PFSK-1 (cell line): ENCODE measurements at regions not wholly inside any gene's neighbourhood (a gene's known extent, or its start where the extent isn't known, plus 50 kb on each side); places are given as distances from the start of the nearest gene placed in this dataset.

Experiments used
- FOXP2 ChIP-seq: optimal IDR thresholded peaks from 2 replicates; pipeline ENCODE3; 2011; ENCODE audit warnings: borderline replicate concordance, control low read depth, inconsistent platforms; ENCODE audit not compliant: insufficient read depth; ENCODE audit errors: extremely low read length, extremely low read depth
- POLR2AphosphoS5 ChIP-seq: IDR thresholded peaks from 2 replicates; pipeline ENCODE4 v1.6.1; 2012; ENCODE audit warnings: low read depth, mild to moderate bottlenecking, control low read depth, low read length, moderate library complexity
- REST ChIP-seq, 2 experiments: IDR thresholded peaks; 2 replicates each; pipeline versions ENCODE4 v1.6.1 to v1.8.0; 2011 to 2012; ENCODE audit warnings: low read depth in 2 of 2, low read length in 2 of 2, control low read depth in 1 of 2, inconsistent platforms in 1 of 2, mild to moderate bottlenecking in 1 of 2, moderate library complexity in 1 of 2; ENCODE audit not compliant: insufficient read depth in 1 of 2
- SIN3A ChIP-seq: IDR thresholded peaks from 2 replicates; pipeline ENCODE4 v1.6.1; 2012; ENCODE audit warnings: mild to moderate bottlenecking, low read length, moderate library complexity, borderline replicate concordance; ENCODE audit not compliant: insufficient read depth
- TAF1 ChIP-seq: IDR thresholded peaks from 2 replicates; pipeline ENCODE4 v1.6.1; 2012; ENCODE audit warnings: low read length, control low read depth, borderline replicate concordance; ENCODE audit not compliant: insufficient read depth

DNA sequence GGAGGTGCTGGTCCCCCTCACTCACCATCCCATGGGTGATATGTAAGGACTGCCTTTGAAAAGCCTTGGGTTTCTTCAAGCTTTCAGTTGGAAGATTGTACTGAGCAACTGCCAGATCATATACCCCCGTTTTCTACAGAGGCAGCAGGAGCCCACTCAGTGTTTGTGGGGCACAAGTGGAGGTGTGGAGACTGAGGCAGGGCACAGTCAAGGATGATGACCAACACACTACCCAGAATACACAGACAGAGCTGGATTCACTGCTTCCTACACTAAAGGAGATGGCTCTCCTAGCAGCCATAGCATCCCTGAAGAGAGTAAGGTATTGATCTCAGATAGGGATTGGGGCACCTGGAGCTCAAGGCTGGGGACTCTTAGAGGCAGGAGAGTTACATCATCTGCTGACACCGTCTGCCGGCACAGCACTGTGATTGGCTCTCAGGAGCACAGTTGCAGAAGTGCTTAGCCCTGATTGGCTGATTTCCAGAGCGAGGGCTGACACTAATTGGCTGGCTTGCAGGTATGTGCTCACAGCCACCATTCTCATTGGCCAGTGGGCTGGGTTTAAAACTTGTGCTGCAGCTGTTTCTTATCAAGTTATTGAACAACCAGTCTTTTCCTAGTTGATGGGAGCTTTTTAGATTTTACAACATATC, 77.9 kb upstream of the PFKP start:
- TF ChIP-seq POLR2AphosphoS5, result no peak
- no peak for TF ChIP-seq FOXP2

GRCh38 chr10:2987185-2987768, 80.1 kb upstream of the PFKP start:
- no peak for TF ChIP-seq POLR2AphosphoS5
- no peak for TF ChIP-seq TAF1
- TF ChIP-seq FOXP2, result no peak
- no peak for TF ChIP-seq SIN3A
- no peak for TF ChIP-seq REST (IDR thresholded peaks at IDR 0.05; ENCODE audit: insufficient read depth in 1 of 2, low read depth in 2 of 2, low read length in 2 of 2)

GRCh38 chr10:2986391-2986801, 81.0 kb upstream of the PFKP start:
- TF ChIP-seq TAF1 (no peak), POLR2AphosphoS5 (no peak), REST (IDR thresholded peaks at IDR 0.05; ENCODE audit: insufficient read depth in 1 of 2, low read depth in 2 of 2, low read length in 2 of 2) (no peak), FOXP2 (no peak), SIN3A (no peak)

GRCh38 chr10:2985729-2986232, 81.6 kb upstream of the PFKP start:
- TF ChIP-seq FOXP2 (no peak), POLR2AphosphoS5 (no peak), SIN3A (no peak), TAF1 (no peak), REST (IDR thresholded peaks at IDR 0.05; ENCODE audit: insufficient read depth in 1 of 2, low read depth in 2 of 2, low read length in 2 of 2) (no peak)

DNA sequence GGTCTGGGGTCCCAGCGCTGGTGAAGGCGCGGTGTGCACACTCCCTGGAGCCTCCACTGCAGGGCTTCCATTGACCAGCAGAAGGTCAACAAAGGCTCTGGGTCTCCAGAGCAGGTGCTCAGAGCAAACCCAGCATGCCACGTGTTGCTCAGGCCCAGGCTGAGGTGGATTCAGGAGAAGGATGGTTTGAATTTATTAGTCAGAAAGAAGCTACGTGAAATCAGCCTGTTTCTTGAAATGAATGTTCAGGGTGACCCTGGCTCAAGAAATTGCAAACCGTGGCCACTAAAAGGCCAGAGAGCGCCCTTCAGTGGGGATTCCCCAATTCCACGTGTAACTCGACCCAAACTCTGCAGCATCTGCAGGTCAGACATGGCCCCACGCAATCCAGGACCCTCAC, 82.7 kb upstream of the PFKP start:
- TF ChIP-seq REST (IDR thresholded peaks at IDR 0.05; ENCODE audit: insufficient read depth in 1 of 2, low read depth in 2 of 2, low read length in 2 of 2), result no peak
- no peak for TF ChIP-seq SIN3A
- no peak for TF ChIP-seq TAF1
- TF ChIP-seq FOXP2, result no peak
- TF ChIP-seq POLR2AphosphoS5, result no peak
